ENCODE measurements at regions not wholly inside any gene's neighbourhood (a gene's known extent, or its start where the extent isn't known, plus 50 kb on each side); places are given as distances from the start of the nearest gene placed in this dataset.

GRCh38 chr4:20020056-20020455 is 231.6 kb upstream of the SLIT2 start:
- TF ChIP-seq CTCF (IDR thresholded peaks at IDR 0.05) = no peak
- TF ChIP-seq POLR2A (IDR thresholded peaks at IDR 0.05) = no peak
- no peak for TF ChIP-seq EP300 (IDR thresholded peaks at IDR 0.05; ENCODE audit: low read depth)

Measured in transverse colon (tissue), 3 donors.